HEK293T (cell line): ENCODE measurements at regions not wholly inside any gene's neighbourhood (a gene's known extent, or its start where the extent isn't known, plus 50 kb on each side); places are given as distances from the start of the nearest gene placed in this dataset.

Experiments
- CTCF ChIA-PET: fragments of 350-600 bp; formaldehyde crosslinking; extraction: SDS; loops from one replicate; lab custom pipeline; 2021; ENCODE audit warnings: antibody characterized with exemption, inconsistent platforms; lab: Yijun Ruan, JAX
- POLR2A ChIA-PET: fragments of 350-600 bp; formaldehyde crosslinking; extraction: SDS; loops from one replicate; lab custom pipeline; 2020; ENCODE audit warnings: antibody characterized with exemption, inconsistent platforms; lab: Yijun Ruan, JAX
- DNase-seq: peaks from one replicate; pipeline ENCODE4 v3.0.0; 2012; ENCODE audit warnings: mixed read lengths; ENCODE audit errors: extremely low spot score
- ARNT ChIP-seq: fragments of 450-650 bp; IDR thresholded peaks from 2 replicates; pipeline ENCODE4 v1.6.1; 2017; ENCODE audit warnings: mild to moderate bottlenecking
- BHLHE40 ChIP-seq: fragments of 450-650 bp; IDR thresholded peaks from 2 replicates; pipeline ENCODE4 v1.6.1; 2016; ENCODE audit warnings: mild to moderate bottlenecking, moderate library complexity, borderline replicate concordance
- CTBP1 ChIP-seq: fragments of 450-650 bp; IDR thresholded peaks from 2 replicates; pipeline ENCODE4 v1.6.1; 2016; ENCODE audit warnings: borderline replicate concordance
- ELF4 ChIP-seq: fragments of 450-650 bp; IDR thresholded peaks from 2 replicates; pipeline ENCODE4 v1.6.1; 2017; ENCODE audit warnings: antibody characterized with exemption
- FOXA1 ChIP-seq: fragments of 450-650 bp; IDR thresholded peaks from 2 replicates; pipeline ENCODE4 v1.6.1; 2016; ENCODE audit warnings: mild to moderate bottlenecking
- FOXK2 ChIP-seq: fragments of 450-650 bp; IDR thresholded peaks from 2 replicates; pipeline ENCODE4 v1.6.1; 2016; ENCODE audit warnings: mild to moderate bottlenecking
- FOXM1 ChIP-seq: fragments of 450-650 bp; IDR thresholded peaks from 2 replicates; pipeline ENCODE4 v1.6.1; 2017; ENCODE audit warnings: mild to moderate bottlenecking, borderline replicate concordance
- HDGF ChIP-seq: fragments of 450-650 bp; IDR thresholded peaks from 2 replicates; pipeline ENCODE4 v1.6.1; 2017; ENCODE audit warnings: antibody characterized with exemption, borderline replicate concordance
- L3MBTL2 ChIP-seq: fragments of 450-650 bp; conservative IDR thresholded peaks from 2 replicates; pipeline ENCODE4 v1.6.1; 2016; ENCODE audit warnings: mild to moderate bottlenecking
- LEF1 ChIP-seq: fragments of 450-650 bp; IDR thresholded peaks from 2 replicates; pipeline ENCODE4 v1.6.1; 2017; ENCODE audit warnings: mild to moderate bottlenecking, borderline replicate concordance
- NFRKB ChIP-seq: fragments of 450-650 bp; IDR thresholded peaks from 2 replicates; pipeline ENCODE4 v1.6.1; 2016; ENCODE audit warnings: mild to moderate bottlenecking, moderate library complexity
- PKNOX1 ChIP-seq: fragments of 450-650 bp; IDR thresholded peaks from 2 replicates; pipeline ENCODE4 v1.6.1; 2016
- SP1 ChIP-seq: fragments of 450-650 bp; IDR thresholded peaks from 2 replicates; pipeline ENCODE4 v1.6.1; 2017
- SUZ12 ChIP-seq: fragments of 450-650 bp; IDR thresholded peaks from 2 replicates; pipeline ENCODE4 v1.6.1; 2016; ENCODE audit warnings: mild to moderate bottlenecking
- TARDBP ChIP-seq: fragments of 450-650 bp; IDR thresholded peaks from 2 replicates; pipeline ENCODE4 v1.6.1; 2016
- ZNF384 ChIP-seq: fragments of 450-650 bp; IDR thresholded peaks from 2 replicates; pipeline ENCODE4 v1.6.1; 2016

- no peak for TF ChIP-seq BHLHE40
- TF ChIP-seq FOXM1 = no peak
- no peak for TF ChIP-seq ELF4
- no peak for TF ChIP-seq NFRKB
- no peak for TF ChIP-seq ZNF384
- TF ChIP-seq SUZ12 = no peak
- TF ChIP-seq LEF1 = no peak
- TF ChIP-seq L3MBTL2 = no peak
- TF ChIP-seq SP1 = no peak
- no peak for TF ChIP-seq FOXA1
- no peak for TF ChIP-seq FOXK2
- TF ChIP-seq HDGF = no peak
- no peak for TF ChIP-seq CTBP1
- no peak for TF ChIP-seq ARNT
- TF ChIP-seq TARDBP = no peak
- no peak for TF ChIP-seq PKNOX1
- CTCF ChIA-PET = no interaction called here
- POLR2A ChIA-PET = no interaction called here
- DNase-seq = no peak
Measured at GRCh38 chr6:105482921-105483320, 80.0 kb upstream of the PREP start.

DNA sequence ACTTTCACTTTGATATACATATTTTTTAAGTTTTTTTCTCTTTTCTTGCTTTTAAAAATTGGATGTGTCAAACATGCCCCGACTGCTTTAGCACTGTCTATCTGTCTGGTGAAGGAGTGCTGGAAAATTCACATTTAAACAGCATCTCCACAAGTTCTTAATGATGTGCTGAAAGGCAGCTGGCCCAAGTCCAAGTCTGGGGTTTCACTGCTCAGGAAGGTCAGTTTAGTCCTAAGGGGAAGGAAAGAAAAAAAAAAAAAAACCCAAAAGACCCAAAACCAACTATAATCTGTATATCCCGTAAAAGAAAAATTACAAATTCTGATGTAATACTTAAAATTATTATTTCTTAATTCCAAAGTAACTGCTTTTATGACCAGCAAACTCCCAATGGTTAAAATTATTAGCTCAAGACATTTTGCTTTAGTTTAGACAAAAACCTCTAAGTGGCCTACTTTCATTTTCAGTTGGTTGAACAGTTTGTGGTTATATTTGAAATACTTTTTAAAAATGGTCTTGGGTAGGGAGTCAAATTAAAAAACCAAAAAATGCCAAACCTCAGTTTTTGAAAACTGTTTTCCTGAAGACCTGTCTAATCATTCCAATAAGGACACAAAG lies 79.5 kb upstream of the PREP start:
- POLR2A ChIA-PET = no interaction called here
- TF ChIP-seq NFRKB (no peak), ARNT (no peak), HDGF (no peak), FOXK2 (no peak), FOXA1 (no peak), SP1 (no peak), LEF1 (no peak), TARDBP (no peak), SUZ12 (no peak), BHLHE40 (no peak), CTBP1 (no peak)
- CTCF ChIA-PET = interaction anchor here (0.7 to 1.2 kb wide), 2 partner anchors 51 to 122 kb away, joined by 4 to 5 read pairs; no protein-coding TSS in a partner anchor
- no peak for DNase-seq

DNA sequence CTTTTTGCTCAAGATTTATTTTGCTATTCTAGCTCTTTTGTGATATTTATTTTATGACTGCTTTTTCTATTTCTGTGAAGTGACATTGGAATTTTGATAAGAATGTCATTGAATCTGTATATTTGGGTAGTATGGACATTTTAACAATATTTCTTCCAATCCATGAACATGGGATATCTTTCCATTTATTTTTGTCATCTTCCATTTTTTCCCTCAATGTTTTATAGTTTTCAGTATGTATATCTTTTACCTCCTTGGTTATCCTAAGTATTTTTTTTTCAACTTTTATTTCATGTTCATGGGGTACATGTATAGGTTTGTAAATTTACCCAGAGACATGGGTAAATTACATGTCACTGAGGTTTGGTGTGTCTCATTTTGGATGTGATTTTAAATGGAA lies 74.1 kb upstream of the PREP start:
- TF ChIP-seq ZNF384 (no peak), L3MBTL2 (no peak), CTBP1 (no peak), LEF1 (no peak), HDGF (no peak)
- POLR2A ChIA-PET = no interaction called here
- no peak for DNase-seq
- CTCF ChIA-PET = no interaction called here

- no peak for DNase-seq
- TF ChIP-seq SUZ12 (no peak), ELF4 (no peak), PKNOX1 (no peak), TARDBP (no peak), ZNF384 (no peak), FOXA1 (no peak), FOXM1 (no peak), HDGF (no peak), BHLHE40 (no peak), ARNT (no peak), FOXK2 (no peak), LEF1 (no peak), CTBP1 (no peak), NFRKB (no peak)
- ChIA-PET CTCF (interaction anchor here (0.6 kb wide), 2 partner anchors 10 to 43 kb away, joined by 3 read pairs; no protein-coding TSS in a partner anchor), POLR2A (no interaction called here)
Measured at GRCh38 chr6:105474234-105474633, 71.4 kb upstream of the PREP start.

GRCh38 chr6:105469946-105470345 lies 67.1 kb upstream of the PREP start:
- ChIA-PET CTCF (no interaction called here), POLR2A (no interaction called here)
- DNase-seq = no peak
- no peak for TF ChIP-seq SUZ12
- no peak for TF ChIP-seq PKNOX1
- TF ChIP-seq BHLHE40 = no peak
- no peak for TF ChIP-seq SP1
- no peak for TF ChIP-seq L3MBTL2
- TF ChIP-seq FOXA1 = no peak
- no peak for TF ChIP-seq ZNF384

- no peak for DNase-seq
- ChIA-PET POLR2A (no interaction called here), CTCF (no interaction called here)
- TF ChIP-seq ARNT (no peak), ZNF384 (no peak), FOXM1 (no peak), PKNOX1 (no peak), ELF4 (no peak), TARDBP (no peak)
Measured at GRCh38 chr6:105468850-105469249, 66.0 kb upstream of the PREP start.
